ENCODE measurements at regions not wholly inside any gene's neighbourhood (a gene's known extent, or its start where the extent isn't known, plus 50 kb on each side); places are given as distances from the start of the nearest gene placed in this dataset.

- Histone ChIP-seq H3K4me1 (no peaks in the 10 kb centered on the region), H3K79me2 (no peaks in the 10 kb centered on the region), H3K36me3 (ENCODE audit: control insufficient read depth, insufficient read depth, low read length) (no peaks in the 10 kb centered on the region), H3K27me3 (ENCODE audit: control insufficient read depth, insufficient read depth, low read length) (no peaks in the 10 kb centered on the region), H3K4me2 (ENCODE audit: low read length) (no peak overlapping the region), H3K9ac (no peak overlapping the region), H2AFZ (no peak overlapping the region), H3K4me3 (ENCODE audit: low read depth, low read length) (no peak overlapping the region), H3K9me3 (ENCODE audit: control insufficient read depth, low read length) (no peaks in the 10 kb centered on the region), H3K27ac (no peak overlapping the region)
- TF ChIP-seq, protein P1, sequence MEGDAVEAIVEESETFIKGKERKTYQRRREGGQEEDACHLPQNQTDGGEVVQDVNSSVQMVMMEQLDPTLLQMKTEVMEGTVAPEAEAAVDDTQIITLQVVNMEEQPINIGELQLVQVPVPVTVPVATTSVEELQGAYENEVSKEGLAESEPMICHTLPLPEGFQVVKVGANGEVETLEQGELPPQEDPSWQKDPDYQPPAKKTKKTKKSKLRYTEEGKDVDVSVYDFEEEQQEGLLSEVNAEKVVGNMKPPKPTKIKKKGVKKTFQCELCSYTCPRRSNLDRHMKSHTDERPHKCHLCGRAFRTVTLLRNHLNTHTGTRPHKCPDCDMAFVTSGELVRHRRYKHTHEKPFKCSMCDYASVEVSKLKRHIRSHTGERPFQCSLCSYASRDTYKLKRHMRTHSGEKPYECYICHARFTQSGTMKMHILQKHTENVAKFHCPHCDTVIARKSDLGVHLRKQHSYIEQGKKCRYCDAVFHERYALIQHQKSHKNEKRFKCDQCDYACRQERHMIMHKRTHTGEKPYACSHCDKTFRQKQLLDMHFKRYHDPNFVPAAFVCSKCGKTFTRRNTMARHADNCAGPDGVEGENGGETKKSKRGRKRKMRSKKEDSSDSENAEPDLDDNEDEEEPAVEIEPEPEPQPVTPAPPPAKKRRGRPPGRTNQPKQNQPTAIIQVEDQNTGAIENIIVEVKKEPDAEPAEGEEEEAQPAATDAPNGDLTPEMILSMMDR (IDR thresholded peaks at IDR 0.05) = no peak
Observed at GRCh38 chr2:42849311-42849710, 56.9 kb upstream of the HAAO start.

GRCh38 chr2:42848726-42849290 lies 56.4 kb upstream of the HAAO start:
- Histone ChIP-seq H3K27me3 (ENCODE audit: control insufficient read depth, insufficient read depth, low read length) (no peaks in the 10 kb centered on the region), H2AFZ (no peak overlapping the region), H3K27ac (no peak overlapping the region), H3K9me3 (ENCODE audit: control insufficient read depth, low read length) (no peaks in the 10 kb centered on the region), H3K9ac (no peak overlapping the region), H3K4me3 (ENCODE audit: low read depth, low read length) (no peak overlapping the region), H3K79me2 (no peaks in the 10 kb centered on the region), H3K36me3 (ENCODE audit: control insufficient read depth, insufficient read depth, low read length) (no peaks in the 10 kb centered on the region), H3K4me2 (ENCODE audit: low read length) (no peak overlapping the region), H3K4me1 (no peaks in the 10 kb centered on the region)
- TF ChIP-seq, protein P1 (IDR thresholded peaks at IDR 0.05) = no peak

DNA sequence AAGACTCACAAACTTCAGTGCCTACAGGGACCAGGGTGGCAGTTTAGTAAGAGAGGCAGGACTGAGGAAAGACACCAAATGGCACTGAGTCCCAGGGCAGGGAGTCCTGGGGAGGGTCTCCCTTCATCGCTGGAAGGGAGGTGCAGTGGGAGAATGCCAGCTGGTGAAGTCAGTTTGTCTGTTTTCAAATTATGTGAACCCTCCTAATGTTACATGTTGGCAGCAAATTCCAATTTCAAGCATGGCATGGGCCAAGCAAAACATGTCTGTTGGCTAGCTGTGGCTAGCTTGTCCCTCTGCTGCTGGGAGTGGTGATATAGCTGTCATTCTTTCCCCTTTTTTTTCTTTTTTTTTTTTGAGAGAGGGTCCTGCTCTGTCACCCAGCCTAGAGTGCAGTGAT lies 55.9 kb upstream of the HAAO start:
- H2AFZ ChIP-seq = no peak overlapping the region
- no peak overlapping the region for H3K9ac ChIP-seq
- no peak overlapping the region for H3K4me3 ChIP-seq (ENCODE audit: low read depth, low read length)
- no peaks in the 10 kb centered on the region for H3K79me2 ChIP-seq
- H3K27me3 ChIP-seq (ENCODE audit: control insufficient read depth, insufficient read depth, low read length) = no peaks in the 10 kb centered on the region
- no peak overlapping the region for H3K27ac ChIP-seq
- H3K4me2 ChIP-seq (ENCODE audit: low read length) = no peak overlapping the region
- H3K36me3 ChIP-seq (ENCODE audit: control insufficient read depth, insufficient read depth, low read length) = no peaks in the 10 kb centered on the region
- TF ChIP-seq, protein P1 (IDR thresholded peaks at IDR 0.05) = no peak
- no peaks in the 10 kb centered on the region for H3K9me3 ChIP-seq (ENCODE audit: control insufficient read depth, low read length)
- no peaks in the 10 kb centered on the region for H3K4me1 ChIP-seq

DNA sequence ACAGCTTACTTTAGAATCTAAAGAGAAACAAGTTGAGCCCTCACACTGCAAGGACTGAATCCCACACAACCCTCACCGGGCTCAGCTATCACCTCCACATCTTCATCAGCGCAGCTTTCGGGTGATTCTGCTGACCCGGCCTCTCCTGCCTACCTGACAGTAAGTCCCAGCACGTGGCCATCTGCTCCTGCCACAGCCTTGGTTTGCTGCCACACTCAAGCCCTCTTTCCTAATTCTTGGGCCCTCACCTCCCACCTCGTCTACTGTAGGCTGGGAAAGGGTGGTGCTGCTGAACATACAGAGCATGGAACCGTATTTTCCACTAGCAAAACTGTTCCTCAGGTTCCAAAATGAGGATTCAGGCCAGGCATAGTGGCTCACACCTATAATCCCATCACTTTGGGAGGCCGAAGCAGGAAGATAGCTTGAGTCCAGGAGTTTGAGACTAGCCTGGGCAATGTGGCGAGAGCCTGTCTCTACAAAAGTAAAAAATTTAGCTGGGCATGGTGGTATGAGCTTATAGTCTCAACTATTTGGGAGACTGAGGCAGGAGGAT lies 55.3 kb upstream of the HAAO start:
- Histone ChIP-seq H3K36me3 (ENCODE audit: control insufficient read depth, insufficient read depth, low read length) (no peaks in the 10 kb centered on the region), H3K27me3 (ENCODE audit: control insufficient read depth, insufficient read depth, low read length) (no peaks in the 10 kb centered on the region), H3K9me3 (ENCODE audit: control insufficient read depth, low read length) (no peaks in the 10 kb centered on the region), H3K4me2 (ENCODE audit: low read length) (no peak overlapping the region), H3K9ac (no peak overlapping the region), H3K27ac (no peak overlapping the region), H3K79me2 (no peaks in the 10 kb centered on the region), H3K4me1 (no peaks in the 10 kb centered on the region), H3K4me3 (ENCODE audit: low read depth, low read length) (no peak overlapping the region), H2AFZ (no peak overlapping the region)
- TF ChIP-seq, protein P1 (IDR thresholded peaks at IDR 0.05) = no peak

All from parathyroid adenoma (tissue), 2 donors.